ENCODE measurements at regions not wholly inside any gene's neighbourhood (a gene's known extent, or its start where the extent isn't known, plus 50 kb on each side); places are given as distances from the start of the nearest gene placed in this dataset.

GRCh38 chr18:41150316-41150715, 804.7 kb upstream of the PIK3C3 start:
- in situ Hi-C loops (cut with HindIII; ENCODE audit: low pct_unique_long_range_greater_than_20kb, low sequenced_read_pairs): no loop called here
- no peak for TF ChIP-seq JUND (IDR thresholded peaks at IDR 0.05; ENCODE audit: low read depth)
- no peak for DNase-seq (ENCODE audit: low read depth in 1 of 2, low spot score in 1 of 2)

GRCh38 chr18:41146301-41146700, 808.7 kb upstream of the PIK3C3 start:
- in situ Hi-C loops (cut with HindIII; ENCODE audit: low pct_unique_long_range_greater_than_20kb, low sequenced_read_pairs): no loop called here
- TF ChIP-seq JUND (IDR thresholded peaks at IDR 0.05; ENCODE audit: low read depth): no peak
- DNase-seq (ENCODE audit: low read depth in 1 of 2, low spot score in 1 of 2): no peak

- in situ Hi-C loops (cut with HindIII; ENCODE audit: low pct_unique_long_range_greater_than_20kb, low sequenced_read_pairs): no loop called here
- DNase-seq (ENCODE audit: low read depth in 1 of 2, low spot score in 1 of 2): no peak
- no peak for TF ChIP-seq JUND (IDR thresholded peaks at IDR 0.05; ENCODE audit: low read depth)
Observed at GRCh38 chr18:41145516-41145915, 809.5 kb upstream of the PIK3C3 start.

GRCh38 chr18:41144441-41144840, 810.6 kb upstream of the PIK3C3 start:
- TF ChIP-seq JUND (IDR thresholded peaks at IDR 0.05; ENCODE audit: low read depth): no peak
- no peak for DNase-seq (ENCODE audit: low read depth in 1 of 2, low spot score in 1 of 2)
- in situ Hi-C loops (cut with HindIII; ENCODE audit: low pct_unique_long_range_greater_than_20kb, low sequenced_read_pairs): no loop called here

- in situ Hi-C loops (cut with HindIII; ENCODE audit: low pct_unique_long_range_greater_than_20kb, low sequenced_read_pairs): no loop called here
- TF ChIP-seq JUND (IDR thresholded peaks at IDR 0.05; ENCODE audit: low read depth): no peak
- DNase-seq (ENCODE audit: low read depth in 1 of 2, low spot score in 1 of 2): no peak
Observed at GRCh38 chr18:41140506-41140905, 814.5 kb upstream of the PIK3C3 start.

- in situ Hi-C loops (cut with HindIII; ENCODE audit: low pct_unique_long_range_greater_than_20kb, low sequenced_read_pairs): no loop called here
- DNase-seq (ENCODE audit: low read depth in 1 of 2, low spot score in 1 of 2): no peak
- TF ChIP-seq JUND (IDR thresholded peaks at IDR 0.05; ENCODE audit: low read depth): no peak
Observed at GRCh38 chr18:41135146-41135545, 819.9 kb upstream of the PIK3C3 start.

GRCh38 chr18:41134426-41134825, 820.6 kb upstream of the PIK3C3 start:
- TF ChIP-seq JUND (IDR thresholded peaks at IDR 0.05; ENCODE audit: low read depth): no peak
- in situ Hi-C loops (cut with HindIII; ENCODE audit: low pct_unique_long_range_greater_than_20kb, low sequenced_read_pairs): no loop called here
- no peak for DNase-seq (ENCODE audit: low read depth in 1 of 2, low spot score in 1 of 2)

- in situ Hi-C loops (cut with HindIII; ENCODE audit: low pct_unique_long_range_greater_than_20kb, low sequenced_read_pairs): no loop called here
- no peak for DNase-seq (ENCODE audit: low read depth in 1 of 2, low spot score in 1 of 2)
- TF ChIP-seq JUND (IDR thresholded peaks at IDR 0.05; ENCODE audit: low read depth): no peak
Observed at GRCh38 chr18:41131050-41131449, 824.0 kb upstream of the PIK3C3 start.

GRCh38 chr18:41128545-41128944, 826.5 kb upstream of the PIK3C3 start:
- in situ Hi-C loops (cut with HindIII; ENCODE audit: low pct_unique_long_range_greater_than_20kb, low sequenced_read_pairs): no loop called here
- TF ChIP-seq JUND (IDR thresholded peaks at IDR 0.05; ENCODE audit: low read depth): no peak

GRCh38 chr18:41128126-41128525, 826.9 kb upstream of the PIK3C3 start:
- in situ Hi-C loops (cut with HindIII; ENCODE audit: low pct_unique_long_range_greater_than_20kb, low sequenced_read_pairs): no loop called here
- no peak for TF ChIP-seq JUND (IDR thresholded peaks at IDR 0.05; ENCODE audit: low read depth)
- no peak for DNase-seq (ENCODE audit: low read depth in 1 of 2, low spot score in 1 of 2)

More at GRCh38 chr18:41128545-41128944, 826.5 kb upstream of the PIK3C3 start:
- DNase-seq (ENCODE audit: low read depth in 1 of 2, low spot score in 1 of 2): no peak

- TF ChIP-seq JUND (IDR thresholded peaks at IDR 0.05; ENCODE audit: low read depth): no peak
Observed at GRCh38 chr18:41126541-41127235, 828.3 kb upstream of the PIK3C3 start.

GRCh38 chr18:41121116-41121826, 833.8 kb upstream of the PIK3C3 start:
- DNase-seq (ENCODE audit: low read depth in 1 of 2, low spot score in 1 of 2): no peak
- TF ChIP-seq JUND (IDR thresholded peaks at IDR 0.05; ENCODE audit: low read depth): no peak
- in situ Hi-C loops (cut with HindIII; ENCODE audit: low pct_unique_long_range_greater_than_20kb, low sequenced_read_pairs): no loop called here

More at GRCh38 chr18:41126541-41127235, 828.3 kb upstream of the PIK3C3 start:
- in situ Hi-C loops (cut with HindIII; ENCODE audit: low pct_unique_long_range_greater_than_20kb, low sequenced_read_pairs): no loop called here
- DNase-seq (ENCODE audit: low read depth in 1 of 2, low spot score in 1 of 2): no peak

GRCh38 chr18:41119031-41119430, 836.0 kb upstream of the PIK3C3 start:
- DNase-seq (ENCODE audit: low read depth in 1 of 2, low spot score in 1 of 2): no peak
- TF ChIP-seq JUND (IDR thresholded peaks at IDR 0.05; ENCODE audit: low read depth): no peak
- in situ Hi-C loops (cut with HindIII; ENCODE audit: low pct_unique_long_range_greater_than_20kb, low sequenced_read_pairs): no loop called here

All from T47D (cell line).